Heart left ventricle (tissue), 16 donors: ENCODE measurements at regions not wholly inside any gene's neighbourhood (a gene's known extent, or its start where the extent isn't known, plus 50 kb on each side); places are given as distances from the start of the nearest gene placed in this dataset.

Experiments
- ATAC-seq, 4 donors: fragments of 200-7000 bp; cut with Tn5 transposase; one replicate each; pipeline ENCODE4 v1.9.1; 2020 to 2022; ENCODE audit warnings: moderate library complexity in 4 of 4, mild to moderate bottlenecking in 3 of 4, moderate number of reproducible peaks in 1 of 4
- DNase-seq, 5 donors: peaks; one replicate each; pipeline ENCODE4 v3.0.0-alpha.2; 2020
- H3K27ac ChIP-seq, 12 donors: fragments of 200-600 bp; sonication (generic) in 4 of 12; one replicate each; pipeline versions ENCODE4 v1.5.0 to v1.8.0; 2016 to 2022; ENCODE audit warnings: mild to moderate bottlenecking in 2 of 12
- H3K27me3 ChIP-seq, 9 donors: fragments of 200-600 bp; sonication (generic) in 2 of 9; one replicate each; pipeline versions ENCODE4 v1.5.1 to v1.8.0; 2016 to 2022; ENCODE audit warnings: mild to moderate bottlenecking in 3 of 9
- H3K36me3 ChIP-seq, 9 donors: fragments of 200-600 bp; sonication (generic) in 2 of 9; one replicate each; pipeline versions ENCODE4 v1.5.0 to v1.8.0; 2018 to 2022; ENCODE audit warnings: mild to moderate bottlenecking in 2 of 9
- H3K4me1 ChIP-seq, 12 donors: fragments of 200-600 bp; sonication (generic) in 4 of 12; one replicate each; pipeline versions ENCODE4 v1.5.0 to v1.8.0; 2016 to 2022; ENCODE audit warnings: mild to moderate bottlenecking in 3 of 12
- H3K4me3 ChIP-seq, 12 donors: fragments of 200-600 bp; sonication (generic) in 4 of 12; one replicate each; pipeline versions ENCODE4 v1.5.0 to v1.8.0; 2017 to 2022; ENCODE audit warnings: mild to moderate bottlenecking in 9 of 12, moderate library complexity in 4 of 12
- H3K9me3 ChIP-seq, 12 donors: fragments of 200-600 bp; sonication (generic) in 4 of 12; one replicate each; pipeline versions ENCODE4 v1.5.0 to v1.8.0; 2016 to 2022; ENCODE audit warnings: mild to moderate bottlenecking in 1 of 12
- CTCF ChIP-seq, 12 donors: fragments of 200-600 bp; sonication (generic) in 4 of 12; IDR thresholded peaks; one replicate each; pipeline versions ENCODE4 v1.5.0 to v1.8.0; 2018 to 2022; ENCODE audit warnings: antibody characterized with exemption in 12 of 12, mild to moderate bottlenecking in 5 of 12
- POLR2A ChIP-seq, 2 donors: fragments of 450-650 bp; IDR thresholded peaks; one replicate each; pipeline ENCODE4 v1.6.1; 2017; ENCODE audit warnings: antibody characterized with exemption in 2 of 2, mild to moderate bottlenecking in 2 of 2, moderate library complexity in 2 of 2
- WGBS, 4 donors: extraction: QIAGEN DNeasy Blood & Tissue Kit in 2 of 4; methylation state at CpG; one replicate each; pipeline versions ENCODE4 v1.1.5 to v1.1.7; 2013 to 2018; 5-methylcytosine and 5-hydroxymethylcytosine counted together
- intact Hi-C, 10 donors: fragments of 100-400 bp; cut with DNase I; formaldehyde crosslinking; loops; one replicate each; pipeline versions ENCODE4 v1.11.1 to v1.14.2; 2022
- donor health status: ischemic (EF 13 %, LVEDD 7.1; RV severe dilation, severe dysfunction).
- donor health status: healthy with polysubstance abuse.
- donor health status: DM: no; HTN: yes; CAD: no.
- donor health status: DM: no; HTN: no; CAD: no.
- donor health status: ischemic (EF 25% LVEDD 6.9; RV normal size, moderate dysfunction).
- donor health status: ischemic (EF 25% LVEDD 5.7; RV mildly dilated, moderate dysfunction).
- donor health status: healthy.
- donor health status: DM: yes; HTN: yes; CAD: no.
- donor health status: ischemic (EF 35%, LVEDD 5.7; RV mildly dilated, moderate dysfunction).
- donor health status: nonischemic (EF 11% LVEDD 7.7; RV severe dilation, severe dysfunction).
- donor health status: DM: yes; HTN: yes; CAD: no.
- donor health status: PGD.
- donor health status: ischemic (EF 29% LVEDD 5.4; RV normal size, mild dysfunction).
- donor health status: nonischemic (EF 23%, LVEDD 6.1; RV moderate dilation, normal function).

GRCh38 chr11:47912843-47913437 lies 64.8 kb upstream of the NUP160 start:
- intact Hi-C loops, result no loop called here
- TF ChIP-seq CTCF (IDR thresholded peaks at IDR 0.05) (no peak), POLR2A (IDR thresholded peaks at IDR 0.05) (no peak)
- DNase-seq, result no peak

GRCh38 chr11:47911149-47911548 lies 63.0 kb upstream of the NUP160 start:
- TF ChIP-seq POLR2A (IDR thresholded peaks at IDR 0.05), result no peak
- intact Hi-C loops, result no loop called here

More at GRCh38 chr11:47912843-47913437, 64.8 kb upstream of the NUP160 start:
- Histone ChIP-seq H3K4me1 (peaks cover 0 to 50% (median 19%) of the 10 kb centered on the region in 12 donors), H3K36me3 (no peaks in the 10 kb centered on the region), H3K27me3 (no peaks in the 10 kb centered on the region), H3K4me3 (no peak overlapping the region), H3K27ac (no peak overlapping the region), H3K9me3 (no peaks in the 10 kb centered on the region)
- no peak for ATAC-seq
- 63 to 72% (median 69%) methylated on average over 6 of the region's 6 CpGs for WGBS, 4 donors

GRCh38 chr11:47908198-47908597 lies 60.0 kb upstream of the NUP160 start:
- 55 to 67% (median 57%) methylated on average over 5 of the region's 5 CpGs for WGBS, 4 donors
- TF ChIP-seq POLR2A (IDR thresholded peaks at IDR 0.05) (no peak), CTCF (IDR thresholded peaks at IDR 0.05) (no peak)
- Histone ChIP-seq H3K27ac (peak overlapping the region in 1 of 12 donors; percentile 13), H3K36me3 (no peaks in the 10 kb centered on the region), H3K4me1 (peaks cover 0 to 18% (median 0%) of the 10 kb centered on the region in 12 donors), H3K9me3 (no peaks in the 10 kb centered on the region), H3K27me3 (no peaks in the 10 kb centered on the region), H3K4me3 (no peak overlapping the region)
- DNase-seq, result no peak
- ATAC-seq, result peak in 2 of 4 donors; percentile 36 to 62
- intact Hi-C loops, result no loop called here

More at GRCh38 chr11:47911149-47911548, 63.0 kb upstream of the NUP160 start:
- Histone ChIP-seq H3K27ac (no peak overlapping the region), H3K27me3 (no peaks in the 10 kb centered on the region), H3K4me3 (no peak overlapping the region), H3K4me1 (peaks cover 0 to 37% (median 8%) of the 10 kb centered on the region in 12 donors), H3K9me3 (no peaks in the 10 kb centered on the region), H3K36me3 (no peaks in the 10 kb centered on the region)
- DNase-seq, result no peak
- WGBS, 4 donors, result 90 to 98% (median 95%) methylated on average over 2 to 4 of the region's 4 CpGs
- no peak for ATAC-seq

GRCh38 chr11:47907499-47907898 lies 59.3 kb upstream of the NUP160 start:
- Histone ChIP-seq H3K4me3 (no peak overlapping the region), H3K9me3 (no peaks in the 10 kb centered on the region), H3K27me3 (no peaks in the 10 kb centered on the region), H3K36me3 (no peaks in the 10 kb centered on the region), H3K4me1 (peaks cover 0 to 18% (median 0%) of the 10 kb centered on the region in 12 donors), H3K27ac (no peak overlapping the region)
- DNase-seq (no peak), ATAC-seq (peak in 2 of 4 donors; percentile 31 to 42)
- intact Hi-C loops, result no loop called here
- TF ChIP-seq POLR2A (IDR thresholded peaks at IDR 0.05) (no peak), CTCF (IDR thresholded peaks at IDR 0.05) (no peak)
- 65 to 74% (median 71%) methylated on average over 5 of the region's 5 CpGs for WGBS, 4 donors

GRCh38 chr11:47906066-47906465 lies 57.9 kb upstream of the NUP160 start:
- no peaks in the 10 kb centered on the region for H3K27me3 ChIP-seq
- peaks cover 0 to 18% (median 0%) of the 10 kb centered on the region in 12 donors for H3K4me1 ChIP-seq
- DNase-seq, result no peak
- 89 to 92% (median 91%) methylated on average over 6 of the region's 6 CpGs for WGBS, 4 donors
- H3K9me3 ChIP-seq, result no peaks in the 10 kb centered on the region
- no peak overlapping the region for H3K4me3 ChIP-seq
- intact Hi-C loops, result no loop called here
- TF ChIP-seq CTCF (IDR thresholded peaks at IDR 0.05), result no peak
- no peak for TF ChIP-seq POLR2A (IDR thresholded peaks at IDR 0.05)
- no peak overlapping the region for H3K27ac ChIP-seq
- no peaks in the 10 kb centered on the region for H3K36me3 ChIP-seq
- no peak for ATAC-seq
